SK-N-MC (cell line): ENCODE measurements at regions not wholly inside any gene's neighbourhood (a gene's known extent, or its start where the extent isn't known, plus 50 kb on each side); places are given as distances from the start of the nearest gene placed in this dataset.
"Not testable (repeated sequence)": the region's sequence is repeated elsewhere in the genome, so short reads cannot be mapped to it uniquely, and the experiment has no call there.

ENCODE experiments used
- DNase-seq: peaks from one replicate; pipeline ENCODE4 v3.0.0-alpha.2; 2011; ENCODE audit warnings: low read depth, low spot score
- H3K27ac ChIP-seq: fragments of 200-600 bp; sonication (generic); 2 replicates; pipeline ENCODE4 v1.5.1; 2016; ENCODE audit warnings: mixed run types
- H3K36me3 ChIP-seq: fragments of 200-600 bp; sonication (generic); 2 replicates; pipeline ENCODE4 v1.6.1; 2017; ENCODE audit warnings: antibody characterized with exemption, low read length, mixed read lengths; ENCODE audit not compliant: insufficient read depth
- H3K4me3 ChIP-seq: fragments of 200-600 bp; sonication (generic); 2 replicates; pipeline ENCODE4 v1.5.1; 2016
- H3K9ac ChIP-seq: fragments of 200-600 bp; sonication (generic); 2 replicates; pipeline ENCODE4 v1.8.0; 2017; ENCODE audit warnings: mixed run types, mixed read lengths; ENCODE audit not compliant: insufficient read length
- H3K9me3 ChIP-seq: fragments of 200-600 bp; sonication (generic); 2 replicates; pipeline ENCODE4 v1.6.1; 2017; ENCODE audit warnings: low read depth, mild to moderate bottlenecking, antibody characterized with exemption, low read length, moderate library complexity, mixed read lengths
- EZH2 ChIP-seq: fragments of 200-600 bp; sonication (generic); IDR thresholded peaks from one replicate; pipeline ENCODE4 v1.6.1; 2017; ENCODE audit warnings: antibody characterized with exemption
- FOXP2 ChIP-seq: optimal IDR thresholded peaks from 2 replicates; pipeline ENCODE3; 2011; ENCODE audit warnings: mild to moderate bottlenecking, moderate library complexity; ENCODE audit not compliant: insufficient read depth; ENCODE audit errors: extremely low read length, control extremely low read depth
- POLR2AphosphoS5 ChIP-seq: IDR thresholded peaks from 2 replicates; pipeline ENCODE4 v1.6.1; 2012; ENCODE audit warnings: mild to moderate bottlenecking, low read depth, low read length, borderline replicate concordance

GRCh38 chrX:115357326-115358120 lies 68.0 kb downstream of the LUZP4 start:
- H3K9ac ChIP-seq: no peak overlapping the region
- no peaks in the 10 kb centered on the region for H3K36me3 ChIP-seq
- no peak for TF ChIP-seq EZH2
- TF ChIP-seq FOXP2: no peak
- TF ChIP-seq POLR2AphosphoS5: no peak
- no peak overlapping the region for H3K27ac ChIP-seq
- no peaks in the 10 kb centered on the region for H3K9me3 ChIP-seq
- no peak for DNase-seq
- no peak overlapping the region for H3K4me3 ChIP-seq

GRCh38 chrX:115359508-115359907 lies 70.0 kb downstream of the LUZP4 start:
- Histone ChIP-seq H3K4me3 (peak overlapping the region; percentile 33; the same call in 1 of the 2 replicates), H3K27ac (peak overlapping the region; percentile 67; the same call in 1 of the 2 replicates)
- H3K36me3 ChIP-seq, DNase-seq, H3K9me3 ChIP-seq, H3K9ac ChIP-seq: not testable (repeated sequence)

GRCh38 chrX:115360220-115360781 lies 70.8 kb downstream of the LUZP4 start:
- Histone ChIP-seq H3K4me3 (peak overlapping the region; percentile 33; the same call in 1 of the 2 replicates), H3K36me3 (no peaks in the 10 kb centered on the region), H3K27ac (peak overlapping the region; percentile 67; the same call in 1 of the 2 replicates), H3K9me3 (no peaks in the 10 kb centered on the region), H3K9ac (no peak overlapping the region)
- TF ChIP-seq POLR2AphosphoS5 (no peak), EZH2 (no peak), FOXP2 (no peak)
- no peak for DNase-seq

GRCh38 chrX:115362334-115363095 lies 73.0 kb downstream of the LUZP4 start:
- no peak overlapping the region for H3K27ac ChIP-seq
- no peaks in the 10 kb centered on the region for H3K36me3 ChIP-seq
- TF ChIP-seq EZH2: no peak
- no peak for TF ChIP-seq FOXP2
- no peak for TF ChIP-seq POLR2AphosphoS5
- DNase-seq: no peak
- H3K9me3 ChIP-seq: no peaks in the 10 kb centered on the region
- no peak overlapping the region for H3K4me3 ChIP-seq
- no peak overlapping the region for H3K9ac ChIP-seq

GRCh38 chrX:115363372-115363771 lies 73.9 kb downstream of the LUZP4 start:
- Histone ChIP-seq H3K27ac (no peak overlapping the region), H3K4me3 (no peak overlapping the region), H3K9ac (no peak overlapping the region), H3K36me3 (no peaks in the 10 kb centered on the region), H3K9me3 (no peaks in the 10 kb centered on the region)
- no peak for DNase-seq
- TF ChIP-seq POLR2AphosphoS5 (no peak), EZH2 (no peak), FOXP2 (no peak)

GRCh38 chrX:115363897-115364296 lies 74.4 kb downstream of the LUZP4 start:
- no peak overlapping the region for H3K4me3 ChIP-seq
- no peaks in the 10 kb centered on the region for H3K9me3 ChIP-seq
- TF ChIP-seq POLR2AphosphoS5 (no peak), FOXP2 (no peak), EZH2 (no peak)
- H3K27ac ChIP-seq: no peak overlapping the region
- no peaks in the 10 kb centered on the region for H3K36me3 ChIP-seq
- DNase-seq: no peak
- no peak overlapping the region for H3K9ac ChIP-seq

- no peak overlapping the region for H3K27ac ChIP-seq
- TF ChIP-seq POLR2AphosphoS5 (no peak), EZH2 (no peak), FOXP2 (no peak)
- no peaks in the 10 kb centered on the region for H3K36me3 ChIP-seq
- no peaks in the 10 kb centered on the region for H3K9me3 ChIP-seq
- no peak overlapping the region for H3K4me3 ChIP-seq
- H3K9ac ChIP-seq: no peak overlapping the region
- DNase-seq: no peak
These were observed 75.2 kb downstream of the LUZP4 start for GRCh38 chrX:115364670-115365069.

GRCh38 chrX:115366535-115366934 lies 77.0 kb downstream of the LUZP4 start:
- no peak overlapping the region for H3K9ac ChIP-seq
- no peak for DNase-seq
- no peak overlapping the region for H3K4me3 ChIP-seq
- H3K9me3 ChIP-seq: no peaks in the 10 kb centered on the region
- no peak overlapping the region for H3K27ac ChIP-seq
- TF ChIP-seq FOXP2 (no peak), POLR2AphosphoS5 (no peak), EZH2 (no peak)
- no peaks in the 10 kb centered on the region for H3K36me3 ChIP-seq

- Histone ChIP-seq H3K36me3 (no peaks in the 10 kb centered on the region), H3K4me3 (no peak overlapping the region), H3K9me3 (no peaks in the 10 kb centered on the region), H3K9ac (no peak overlapping the region), H3K27ac (peak overlapping the region; percentile 37; the same call in 1 of the 2 replicates)
- TF ChIP-seq FOXP2: no peak
- TF ChIP-seq EZH2: no peak
- no peak for TF ChIP-seq POLR2AphosphoS5
- no peak for DNase-seq
These were observed 77.9 kb downstream of the LUZP4 start for GRCh38 chrX:115367455-115367854.
